GM10248 (cell line): ENCODE measurements at regions not wholly inside any gene's neighbourhood (a gene's known extent, or its start where the extent isn't known, plus 50 kb on each side); places are given as distances from the start of the nearest gene placed in this dataset.

ENCODE experiments used
- CTCF ChIA-PET: fragments of 300-600 bp; sonication (Branson Sonifier 250); formaldehyde crosslinking; extraction: SDS; loops from one replicate; lab custom pipeline; 2021; ENCODE audit warnings: antibody characterized with exemption; lab: Yijun Ruan, JAX
- POLR2A ChIA-PET: fragments of 350-650 bp; sonication (Branson Sonifier 250); formaldehyde crosslinking; extraction: SDS; loops from one replicate; lab custom pipeline; 2020; ENCODE audit warnings: antibody characterized with exemption; lab: Yijun Ruan, JAX
- DNase-seq: peaks from one replicate; pipeline ENCODE4 v3.0.0; 2012; ENCODE audit errors: extremely low spot score
- CTCF ChIP-seq: IDR thresholded peaks from 2 replicates; pipeline ENCODE4 v1.5.1; 2012; ENCODE audit warnings: mild to moderate bottlenecking, low read depth; ENCODE audit errors: extremely low read depth, missing control alignments, control extremely low read depth

- TF ChIP-seq CTCF = no peak
- CTCF ChIA-PET = interaction anchor here (1.5 to 3.0 kb wide), 3 partner anchors 10 to 366 kb away, joined by 3 to 9 read pairs (median 3); partner anchors contain the start of gene ZNF783
- no peak for DNase-seq
- POLR2A ChIA-PET = no interaction called here
Measured at GRCh38 chr7:149627911-149628310, 130.3 kb upstream of the ZNF746 start.

GRCh38 chr7:149626972-149627371 lies 129.4 kb upstream of the ZNF746 start:
- DNase-seq = no peak
- TF ChIP-seq CTCF = no peak
- ChIA-PET CTCF (interaction anchor here (1.3 to 3.5 kb wide), 5 partner anchors 13 to 365 kb away, joined by 3 to 29 read pairs (median 7); partner anchors contain the start of genes ZNF777 and ZNF783), POLR2A (no interaction called here)

DNA sequence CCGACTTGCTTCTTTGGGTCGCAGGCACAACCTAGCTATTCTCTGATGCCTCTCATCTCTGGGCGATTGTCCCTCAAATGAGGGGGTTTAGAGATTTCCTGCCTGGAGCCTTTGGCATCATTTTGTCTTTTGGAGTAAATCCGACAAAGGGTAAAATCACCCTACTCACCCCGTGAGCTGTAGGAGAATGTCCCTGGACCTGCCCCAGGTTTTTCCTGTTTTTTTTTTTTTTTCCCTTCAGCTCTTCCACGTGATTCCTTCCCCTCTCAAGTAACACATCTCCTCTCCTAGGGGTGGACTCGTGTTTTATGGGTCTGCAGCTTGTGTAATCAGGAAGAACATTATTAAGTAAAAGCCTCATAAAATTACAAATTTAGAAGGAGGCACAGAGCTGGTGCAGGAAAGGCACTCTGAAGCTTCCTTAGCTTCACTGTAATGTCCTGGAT lies 128.4 kb upstream of the ZNF746 start:
- no peak for DNase-seq
- no peak for TF ChIP-seq CTCF
- ChIA-PET POLR2A (interaction anchor here (0.6 kb wide), 1 partner anchor 162 kb away, joined by 5 read pairs; no protein-coding TSS in a partner anchor), CTCF (interaction anchor here (0.8 to 3.5 kb wide), 28 partner anchors 8 to 430 kb away, joined by 3 to 29 read pairs (median 5); partner anchors contain the start of genes ZNF282, ZNF777 and ZNF783)

- peak; percentile 73 for DNase-seq
- peak; percentile 75 for TF ChIP-seq CTCF
- POLR2A ChIA-PET = interaction anchor here (0.6 kb wide), 1 partner anchor 357 kb away, joined by 4 read pairs; no protein-coding TSS in a partner anchor
- CTCF ChIA-PET = interaction anchor here (0.7 to 3.5 kb wide), 54 partner anchors 9 to 560 kb away, joined by 3 to 29 read pairs (median 4); partner anchors contain the start of genes ZNF282, ZNF777 and ZNF783
Measured at GRCh38 chr7:149625340-149625946, 127.8 kb upstream of the ZNF746 start.

- ChIA-PET CTCF (interaction anchor here (0.7 to 3.5 kb wide), 46 partner anchors 9 to 559 kb away, joined by 3 to 29 read pairs (median 4); partner anchors contain the start of genes ZNF282, ZNF777 and ZNF783), POLR2A (interaction anchor here (0.6 to 0.8 kb wide), 2 partner anchors 357 to 363 kb away, joined by 3 to 4 read pairs; partner anchors contain the start of gene ZNF783)
- peak; percentile 93 for TF ChIP-seq CTCF
- DNase-seq = peak; percentile 92
Measured at GRCh38 chr7:149624419-149625339, 127.1 kb upstream of the ZNF746 start.
